ENCODE measurements at regions not wholly inside any gene's neighbourhood (a gene's known extent, or its start where the extent isn't known, plus 50 kb on each side); places are given as distances from the start of the nearest gene placed in this dataset.

DNA sequence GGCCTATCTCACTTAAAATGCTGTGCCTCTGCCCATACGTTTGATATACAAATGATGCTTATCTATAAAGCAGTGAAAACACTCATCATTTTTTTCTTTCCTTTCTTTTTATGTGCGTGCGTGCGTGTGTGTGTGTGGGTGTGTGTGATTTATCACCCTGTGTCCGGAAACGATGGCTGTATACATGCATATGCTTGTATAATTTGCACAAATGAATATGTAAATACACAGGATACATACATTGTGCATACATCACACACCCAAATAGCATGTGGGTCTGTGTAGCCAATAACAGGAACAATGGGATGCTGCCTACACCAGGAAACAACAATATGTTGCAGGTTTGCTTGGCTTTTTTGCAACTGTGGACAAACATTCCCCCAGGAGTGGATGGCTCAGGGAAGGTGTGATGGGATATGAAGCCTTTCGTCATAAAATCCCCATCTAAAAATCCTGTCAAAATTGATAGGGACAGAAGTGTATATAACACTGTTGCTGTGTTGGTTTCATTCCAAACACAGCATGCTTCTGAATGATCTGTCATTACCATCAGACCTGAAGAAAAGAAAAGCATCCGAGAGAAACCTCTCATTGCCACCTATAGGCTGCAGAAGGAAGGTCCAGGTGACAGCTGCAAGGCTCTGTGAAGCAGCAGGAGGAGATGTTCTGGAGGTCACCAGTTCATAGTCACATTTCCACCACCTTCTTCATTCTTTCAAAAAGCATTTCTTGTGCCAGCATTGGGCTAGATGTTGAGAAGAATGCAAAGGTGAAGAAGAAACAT is 503.9 kb upstream of the NR2F2 start:
- DNase-seq (ENCODE audit: low spot score), result no peak

DNA sequence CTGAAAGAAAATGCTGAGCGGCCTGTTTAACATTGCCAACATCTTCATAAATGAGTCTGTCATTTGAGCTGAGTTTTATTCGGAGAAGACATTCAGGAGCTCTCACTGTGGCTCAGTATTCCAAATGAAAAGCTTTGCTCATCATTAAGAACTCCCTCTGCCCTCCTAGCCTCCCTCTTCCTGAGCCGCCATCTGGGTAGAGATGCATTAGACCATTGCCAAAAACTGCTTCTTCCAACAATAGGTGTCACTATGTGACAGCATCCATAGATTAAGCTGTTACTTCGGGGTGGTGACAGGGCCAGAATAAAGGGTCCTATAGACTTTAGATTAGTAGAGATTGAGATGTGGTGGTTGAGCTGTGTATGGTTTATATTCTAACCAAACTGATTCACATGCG is 501.4 kb upstream of the NR2F2 start:
- no peak for DNase-seq (ENCODE audit: low spot score)

DNA sequence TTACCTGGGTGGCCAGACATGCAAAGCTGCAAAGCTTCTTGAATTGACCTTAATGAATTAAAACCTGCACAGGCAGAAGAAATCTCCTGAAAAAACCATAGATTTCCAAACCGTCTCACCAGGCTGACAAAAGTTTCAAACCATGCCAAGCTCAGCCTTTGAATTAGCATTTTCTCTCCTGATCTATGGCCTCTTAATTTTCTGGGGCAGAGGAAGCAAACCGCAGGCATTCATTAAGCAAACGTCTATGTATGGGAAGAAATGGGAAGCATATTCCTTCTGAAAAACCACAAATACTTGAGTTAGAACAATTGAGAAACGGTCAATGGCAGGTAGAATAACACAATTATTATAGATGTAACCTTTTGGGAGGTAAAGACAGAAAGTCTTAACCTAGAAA is 500.2 kb upstream of the NR2F2 start:
- no peak for DNase-seq (ENCODE audit: low spot score)

DNA sequence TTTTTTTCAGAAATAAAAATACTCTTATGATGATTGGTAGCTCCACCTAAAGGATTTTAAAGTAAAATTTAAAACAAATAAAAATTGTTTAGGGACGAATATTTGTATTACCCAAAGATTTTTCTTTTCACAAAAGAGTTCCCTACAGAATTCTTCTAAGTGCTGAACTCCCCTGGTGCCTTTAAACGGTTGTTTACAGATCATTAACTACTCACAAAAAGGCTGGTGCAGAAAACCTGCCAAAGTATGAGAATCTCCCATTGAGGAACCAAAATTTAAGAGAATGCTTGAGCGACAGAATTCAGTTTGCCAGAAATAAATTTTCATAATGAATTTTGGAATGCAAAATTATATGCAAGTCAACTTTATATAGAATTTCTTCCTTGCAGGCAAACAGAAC is 497.8 kb upstream of the NR2F2 start:
- DNase-seq (ENCODE audit: low spot score), result no peak

DNA sequence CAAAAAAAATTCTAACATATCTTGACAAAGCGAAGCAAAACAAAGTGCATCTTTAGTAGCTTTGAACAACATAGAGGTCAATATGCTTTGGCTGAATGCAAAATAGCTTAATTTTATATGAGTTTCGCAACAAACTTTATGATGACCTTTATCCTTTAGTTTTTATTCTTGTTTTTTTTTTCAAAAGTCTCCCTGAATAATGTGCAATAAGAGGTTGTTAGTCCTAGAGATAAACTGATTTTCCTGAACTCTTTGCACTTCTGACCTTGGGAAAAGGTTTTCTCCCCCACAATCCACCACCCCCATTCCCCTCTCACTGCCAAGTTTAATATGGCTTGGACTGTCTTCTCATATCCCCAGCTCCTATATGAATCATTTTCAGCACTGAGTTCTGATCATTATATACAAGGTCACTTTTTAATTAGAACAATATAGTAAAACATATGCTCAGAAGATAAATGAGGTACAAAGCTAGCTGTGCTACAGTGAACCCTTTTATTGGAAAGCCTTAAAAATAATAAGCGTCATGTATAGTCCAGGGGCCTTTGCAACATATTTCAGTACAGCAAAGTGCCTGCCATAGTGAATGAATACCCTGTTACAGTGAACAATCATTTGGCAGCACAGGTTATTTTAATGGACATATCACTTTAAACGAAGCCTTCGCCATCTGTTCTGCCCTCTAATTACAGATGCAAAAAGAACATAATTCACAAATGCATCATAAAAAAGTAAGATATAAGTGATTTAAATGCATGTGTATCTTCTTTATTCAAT is 496.3 kb upstream of the NR2F2 start:
- DNase-seq (ENCODE audit: low spot score), result no peak

DNA sequence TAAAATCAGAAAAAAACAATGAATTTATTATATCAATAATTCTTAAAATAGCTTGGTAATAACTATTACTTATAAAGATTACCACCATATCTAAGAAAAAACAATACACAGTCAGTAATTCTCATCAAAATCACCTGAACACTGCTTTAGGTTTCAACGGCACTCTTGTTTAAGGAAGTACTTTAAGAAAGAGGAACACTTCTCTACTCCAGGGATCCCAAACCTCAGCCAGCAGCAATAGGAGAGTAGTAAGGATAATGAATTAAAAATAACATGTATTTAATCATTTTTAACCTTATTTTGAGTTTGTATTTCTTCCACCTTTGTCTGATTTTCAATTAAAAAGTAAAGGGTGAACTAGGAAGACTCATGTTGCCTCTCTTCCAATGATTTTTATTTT is 494.0 kb upstream of the NR2F2 start:
- no peak for DNase-seq (ENCODE audit: low spot score)

DNA sequence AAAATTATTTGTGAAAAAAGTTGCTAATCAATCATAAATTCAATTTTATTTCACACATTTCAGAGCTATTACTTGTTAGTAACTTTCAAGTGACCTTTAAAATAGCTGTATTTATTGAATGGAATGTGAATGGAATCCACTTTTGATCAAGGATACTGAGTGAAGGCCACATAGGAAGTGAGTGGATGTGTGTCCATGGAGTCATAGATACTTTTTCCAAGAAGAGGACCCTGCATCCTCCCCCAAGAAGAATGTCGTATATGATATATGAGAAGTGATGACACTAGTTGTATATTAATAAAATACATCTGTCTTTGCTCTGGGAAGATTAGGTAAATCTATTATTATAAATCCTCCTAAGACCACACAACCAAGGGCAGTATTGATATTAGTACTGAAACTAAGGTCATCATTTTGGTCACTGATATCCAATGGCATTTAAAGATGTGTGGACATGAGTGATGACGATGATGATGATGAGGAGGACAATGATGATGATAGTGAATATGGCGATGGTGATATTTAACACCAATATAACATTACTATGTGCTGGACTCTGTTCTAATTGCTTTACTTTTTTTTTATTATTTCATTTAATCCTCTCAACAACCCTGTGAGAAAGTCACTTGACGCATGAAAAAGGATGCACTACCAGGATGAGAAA is 493.0 kb upstream of the NR2F2 start:
- DNase-seq (ENCODE audit: low spot score), result no peak

DNA sequence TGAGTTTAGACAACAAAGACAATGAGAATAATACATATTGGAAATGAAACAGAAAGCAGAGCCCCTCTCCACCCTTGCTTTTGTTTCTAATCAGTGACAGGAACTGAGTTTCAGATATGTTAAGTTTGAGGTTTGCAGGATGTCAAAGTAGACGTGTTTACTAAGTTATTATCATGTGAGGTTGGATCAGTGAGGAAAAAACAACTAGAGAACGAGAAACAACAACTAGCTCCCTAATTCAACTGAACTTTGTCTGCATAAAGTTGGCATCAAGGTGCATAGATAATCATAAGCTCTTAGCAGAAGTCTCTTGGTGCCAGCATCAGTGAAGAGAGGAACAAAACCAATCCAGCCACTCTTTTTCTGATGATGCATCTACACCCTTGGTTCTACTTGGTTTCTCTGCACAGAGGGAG is 491.1 kb upstream of the NR2F2 start:
- DNase-seq (ENCODE audit: low spot score), result no peak

DNA sequence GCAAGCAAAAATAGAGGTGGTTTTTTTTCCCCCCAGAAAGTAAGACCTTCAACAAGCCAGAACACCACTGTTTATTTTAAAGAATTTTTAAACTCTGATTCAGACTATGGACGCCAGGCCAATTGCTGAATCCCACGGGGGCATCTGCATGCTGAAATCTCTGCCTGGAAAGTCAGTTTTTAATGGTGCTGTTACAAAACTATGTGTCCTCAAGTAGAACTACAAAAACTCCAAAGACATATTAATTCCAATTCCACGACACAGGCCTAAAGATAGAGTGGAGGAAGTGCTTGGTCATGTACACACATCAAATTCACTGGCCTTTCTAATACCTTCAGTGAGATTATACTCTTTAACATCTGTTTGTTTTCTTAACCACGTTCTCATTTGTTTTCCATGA is 490.5 kb upstream of the NR2F2 start:
- no peak for DNase-seq (ENCODE audit: low spot score)

DNA sequence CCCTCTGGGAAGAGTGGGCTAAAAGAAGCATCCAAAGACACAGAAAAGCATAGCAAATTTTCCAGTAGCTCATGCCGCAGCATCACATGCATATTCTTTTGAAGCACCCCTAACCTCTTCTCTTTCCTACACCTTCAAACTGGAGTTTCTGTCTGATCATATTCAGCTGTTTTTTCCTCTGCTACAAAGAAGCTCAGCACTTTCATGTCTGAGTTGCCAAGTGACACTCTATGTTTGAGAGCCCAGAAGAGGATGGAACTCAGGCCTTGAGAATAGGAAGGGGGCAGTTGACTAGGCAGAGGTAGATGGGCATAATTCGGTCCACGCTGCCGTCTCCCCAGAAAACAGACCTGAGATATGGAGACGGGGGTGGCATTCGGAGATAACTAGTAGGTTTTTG is 489.6 kb upstream of the NR2F2 start:
- DNase-seq (ENCODE audit: low spot score), result no peak

DNA sequence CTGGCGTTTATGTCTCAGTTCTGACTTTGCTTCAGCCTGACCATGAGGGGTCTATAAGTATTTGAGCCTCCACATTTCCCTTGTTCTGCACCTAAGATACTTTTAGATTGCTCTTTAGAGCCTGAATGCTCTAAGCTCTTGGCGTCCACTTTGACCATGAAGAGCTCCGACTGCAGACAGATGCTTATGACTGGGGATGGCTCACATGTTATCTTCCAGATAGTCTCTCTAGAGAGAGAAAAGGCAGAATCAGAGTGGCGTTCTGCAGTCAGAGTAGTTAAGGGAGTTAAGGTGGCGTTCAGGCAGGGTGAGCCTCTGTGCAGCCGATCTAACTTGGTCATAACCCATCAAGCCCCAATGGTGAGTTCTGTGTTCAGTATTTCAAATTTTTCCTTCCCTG is 487.9 kb upstream of the NR2F2 start:
- DNase-seq (ENCODE audit: low spot score), result no peak

DNA sequence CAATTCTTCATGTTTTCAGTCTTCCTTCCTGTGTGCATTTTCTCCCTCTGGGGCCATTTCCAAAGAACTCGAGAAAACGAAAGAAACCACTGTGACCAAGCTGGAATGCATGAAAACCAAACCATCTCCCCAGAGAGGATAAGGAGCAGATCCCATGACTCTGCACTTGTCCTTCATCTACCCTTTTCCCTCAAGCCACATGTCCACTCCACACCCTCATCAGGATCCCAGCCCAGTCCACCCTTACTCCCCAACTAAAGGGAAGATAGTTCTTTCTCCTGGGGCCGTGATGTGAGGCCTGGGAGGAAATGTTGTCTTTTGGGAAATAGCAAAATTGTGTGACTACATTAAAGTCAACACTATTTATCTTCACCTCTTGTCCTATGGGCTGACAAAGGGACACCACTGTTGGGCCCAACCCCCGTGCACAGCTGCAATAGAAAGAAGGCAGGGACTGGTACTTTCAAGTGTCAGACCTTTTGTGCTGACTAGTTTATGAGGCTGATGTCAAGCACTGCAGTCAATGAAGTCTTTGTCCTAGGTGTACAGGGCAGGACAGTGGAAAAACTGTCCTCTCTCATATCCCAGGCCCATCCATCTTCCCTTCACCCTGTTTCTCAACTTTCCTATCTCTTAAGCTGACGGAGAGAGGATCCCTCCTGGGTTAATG is 487.1 kb upstream of the NR2F2 start:
- peak; percentile 25 for DNase-seq (ENCODE audit: low spot score)

DNA sequence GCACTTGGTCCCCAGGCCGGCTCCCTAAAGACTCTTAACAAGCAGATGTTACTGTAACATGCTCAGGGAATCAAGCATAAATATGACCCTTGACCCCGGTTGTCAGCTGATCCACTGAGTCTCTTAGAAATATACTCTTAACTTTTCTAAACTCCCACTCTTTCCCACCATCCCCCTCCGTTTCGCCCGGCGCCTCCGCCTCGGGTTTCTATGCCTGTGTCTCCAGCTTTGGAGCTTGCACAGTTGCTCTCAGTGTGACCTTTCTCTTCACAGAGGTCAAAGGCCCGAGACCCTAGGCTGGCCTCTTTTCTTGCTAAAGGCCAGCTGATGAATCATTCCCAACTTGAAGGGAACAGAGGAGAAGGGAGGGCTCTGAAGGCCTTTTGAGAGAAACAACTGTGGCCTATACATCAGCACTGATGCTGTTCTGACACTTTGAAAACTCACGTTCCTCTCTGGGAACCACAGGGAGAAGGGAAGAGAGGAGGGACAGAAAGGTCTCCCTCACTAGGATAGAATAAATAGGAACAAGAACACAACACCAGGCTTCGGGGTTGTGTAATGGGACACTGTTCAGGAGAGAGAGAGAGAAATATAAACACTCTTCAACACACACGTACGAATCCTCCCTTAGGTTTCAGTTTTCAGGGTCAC is 484.5 kb upstream of the NR2F2 start:
- no peak for DNase-seq (ENCODE audit: low spot score)

DNA sequence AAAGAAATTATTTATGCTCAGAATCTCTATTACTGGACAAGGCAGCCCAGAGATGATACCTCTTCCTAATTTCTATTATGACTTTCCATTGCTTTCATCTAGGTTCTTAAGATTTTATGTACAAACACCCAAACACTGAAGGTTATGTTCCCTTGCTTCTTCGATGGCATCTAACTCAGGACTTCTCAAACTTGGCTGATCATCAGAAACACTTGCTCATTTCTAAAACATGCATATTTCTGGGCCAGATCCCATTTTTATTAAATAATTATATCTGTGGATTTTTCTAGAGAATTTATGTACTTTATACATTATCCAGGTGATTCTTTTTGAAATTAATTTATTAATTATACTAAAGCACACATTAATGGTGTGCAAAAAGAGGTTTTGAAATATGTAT is 482.4 kb upstream of the NR2F2 start:
- no peak for DNase-seq (ENCODE audit: low spot score)

DNA sequence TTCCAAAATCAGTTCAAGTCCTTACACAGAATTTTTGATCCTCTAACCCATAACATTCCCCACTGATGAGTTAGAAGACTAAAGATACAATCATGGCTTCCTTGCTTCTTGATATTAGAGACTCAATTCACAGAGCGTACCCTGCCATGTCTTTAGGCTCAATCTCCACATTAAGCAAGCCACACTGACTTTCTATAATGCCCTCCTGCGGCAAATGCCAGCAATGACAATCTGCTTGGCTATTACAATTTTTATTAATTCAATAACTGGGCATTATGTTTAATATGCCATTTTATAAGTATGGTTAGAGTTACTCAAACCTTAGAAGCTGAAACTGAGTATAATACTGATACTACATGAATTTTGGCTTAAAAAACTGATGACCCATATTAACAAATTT is 479.7 kb upstream of the NR2F2 start:
- no peak for DNase-seq (ENCODE audit: low spot score)

DNA sequence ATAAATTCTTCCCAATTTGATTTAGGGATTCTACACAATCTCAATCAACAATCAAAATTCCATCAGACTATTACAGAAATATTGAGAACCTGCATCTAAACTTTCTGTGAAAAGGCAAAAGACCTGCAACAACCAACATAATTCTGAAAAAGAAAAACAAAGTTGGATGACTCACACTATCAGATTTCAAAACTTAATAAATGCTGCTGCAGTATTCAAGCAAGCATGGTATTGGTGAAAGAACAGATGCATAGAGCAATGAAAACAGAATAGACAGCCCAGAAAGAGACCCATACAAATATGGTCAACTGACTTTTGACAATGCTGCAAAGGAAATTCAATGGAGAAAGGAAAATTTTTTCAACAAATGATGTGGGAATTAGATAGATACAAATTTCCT is 477.1 kb upstream of the NR2F2 start:
- no peak for DNase-seq (ENCODE audit: low spot score)

DNA sequence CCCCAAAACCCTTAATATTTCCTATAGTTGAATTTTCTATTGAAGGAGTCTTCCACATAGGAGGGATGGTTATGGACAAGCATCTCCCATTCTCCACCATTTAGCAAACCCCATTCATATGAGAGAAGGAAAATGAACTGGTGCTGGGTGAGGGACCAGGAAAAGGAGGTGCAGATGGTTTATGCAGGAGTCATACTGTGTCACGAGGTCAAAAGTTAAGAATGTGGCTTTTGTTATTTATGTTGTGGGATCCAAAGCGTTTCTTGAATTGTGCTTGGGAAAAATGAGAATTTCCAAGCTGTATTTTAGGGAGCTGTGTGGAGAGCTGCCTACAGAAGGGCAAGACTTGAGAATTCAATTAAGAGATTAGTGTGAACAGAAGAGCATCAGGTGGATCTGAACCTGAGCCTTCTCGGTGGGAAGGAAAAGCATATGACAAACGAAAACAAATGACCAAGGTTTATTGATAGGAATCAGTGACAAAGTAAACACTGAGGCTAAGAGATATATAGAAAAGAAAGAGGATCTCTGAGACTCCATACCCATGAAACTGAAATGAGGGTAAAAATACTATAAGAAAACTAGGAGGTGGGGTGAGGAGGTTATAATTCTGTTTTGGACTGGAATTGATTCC is 473.3 kb upstream of the NR2F2 start:
- DNase-seq (ENCODE audit: low spot score), result peak; percentile 70

DNA sequence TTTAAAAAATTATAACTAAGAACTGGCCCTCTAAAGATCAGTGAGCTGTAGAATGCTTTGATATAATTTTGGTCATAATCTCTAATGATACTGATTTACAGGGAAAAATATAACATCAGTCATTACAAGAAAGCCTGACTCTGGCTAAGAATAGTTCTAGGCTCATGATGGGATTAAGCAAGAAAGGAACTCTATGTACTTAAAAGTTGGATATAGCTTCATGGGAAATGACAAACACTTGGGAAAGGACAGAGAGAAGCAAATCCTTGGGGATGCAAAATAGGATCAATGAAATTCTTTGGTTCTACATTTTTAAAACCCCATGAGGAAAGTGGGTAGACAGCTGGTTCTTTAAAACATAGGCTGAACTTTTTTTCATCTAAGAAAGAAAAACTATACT is 472.7 kb upstream of the NR2F2 start:
- no peak for DNase-seq (ENCODE audit: low spot score)

DNA sequence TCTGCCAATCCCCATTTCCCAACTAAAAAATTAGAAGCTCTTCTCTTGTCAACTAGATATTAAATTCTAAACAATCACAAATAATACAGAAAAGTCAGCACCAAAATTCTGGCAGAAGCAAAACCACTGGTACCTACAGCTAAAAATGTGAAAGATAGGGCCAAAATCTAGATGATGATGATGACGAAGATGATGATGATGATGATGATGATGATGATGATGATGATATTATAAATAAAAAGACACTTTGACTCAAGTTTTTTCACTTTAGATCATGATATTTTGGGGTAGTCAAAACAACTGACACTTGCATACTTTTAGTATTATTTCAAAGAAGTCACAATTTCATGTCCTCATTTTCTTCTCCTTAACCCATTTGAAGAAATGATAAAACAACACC is 470.1 kb upstream of the NR2F2 start:
- DNase-seq (ENCODE audit: low spot score), result no peak

DNA sequence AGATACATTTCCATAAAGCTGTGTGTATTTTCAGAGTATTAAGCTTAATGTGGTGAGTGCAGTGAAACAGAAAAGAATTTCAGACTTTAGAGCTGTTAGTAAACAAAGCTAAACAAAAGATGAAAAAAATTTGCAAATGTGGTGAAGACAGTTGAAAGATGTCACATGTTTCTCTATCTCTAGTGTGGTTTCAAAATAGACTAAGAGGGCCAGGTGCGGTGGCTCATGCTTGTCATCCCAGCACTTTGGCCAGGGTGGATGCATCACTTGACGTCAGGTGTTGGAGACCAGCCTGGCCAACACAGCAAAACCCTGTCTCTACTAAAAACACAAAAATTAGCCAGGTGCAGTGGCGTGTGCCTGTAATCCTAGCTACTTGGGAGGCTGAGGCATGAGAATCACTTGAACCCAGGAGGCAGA is 466.0 kb upstream of the NR2F2 start:
- DNase-seq (ENCODE audit: low spot score), result no peak

DNA sequence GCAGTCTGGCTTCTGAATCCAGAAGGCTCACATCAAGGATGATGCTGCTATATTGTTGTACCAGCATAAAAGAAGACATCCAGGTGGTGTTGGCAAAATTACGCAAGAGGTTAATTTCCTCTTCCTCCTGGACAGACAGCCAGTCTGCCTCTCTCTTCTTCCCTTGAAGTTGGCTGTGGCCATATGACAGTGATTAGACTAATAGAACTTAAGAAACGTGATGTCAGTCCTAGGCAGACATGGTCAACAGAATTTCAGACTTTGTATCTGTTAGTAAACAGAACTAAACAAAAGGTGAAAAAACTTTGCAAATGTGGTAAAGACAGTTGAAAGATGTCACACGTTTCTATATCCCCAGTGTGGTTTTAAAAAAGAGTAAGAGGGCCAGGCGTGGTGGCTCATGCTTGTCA is 465.2 kb upstream of the NR2F2 start:
- DNase-seq (ENCODE audit: low spot score), result no peak
